Erythroblast (primary cell): ENCODE measurements at regions not wholly inside any gene's neighbourhood (a gene's known extent, or its start where the extent isn't known, plus 50 kb on each side); places are given as distances from the start of the nearest gene placed in this dataset.

Experiments used
- GATA1 ChIP-seq: IDR thresholded peaks from 2 replicates; pipeline ENCODE4 v1.6.1; 2011; ENCODE audit warnings: low read depth, mild to moderate bottlenecking, control low read depth, low read length, moderate library complexity
- POLR2A ChIP-seq: IDR thresholded peaks from 2 replicates; pipeline ENCODE4 v1.6.1; 2011; ENCODE audit warnings: mild to moderate bottlenecking, low read length

DNA sequence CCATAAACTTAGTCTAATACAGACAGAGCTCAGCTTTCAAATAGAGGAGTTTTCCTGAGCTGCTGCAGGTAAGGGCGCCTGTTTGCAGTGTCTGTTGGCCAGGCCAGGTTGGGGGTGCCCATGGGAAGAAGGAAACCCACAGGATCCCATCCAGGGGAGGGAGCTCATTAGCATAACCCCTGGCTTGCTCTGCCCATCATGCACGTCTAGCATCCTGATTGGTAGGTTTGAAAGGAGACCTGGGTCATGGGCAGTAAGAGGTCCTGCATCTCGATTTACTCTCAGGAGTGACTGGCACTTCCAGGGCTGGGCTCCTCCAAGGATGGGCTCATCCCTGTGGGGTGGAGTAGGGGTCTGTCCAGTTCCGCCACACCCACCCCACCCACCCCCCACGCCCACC lies 103.7 kb upstream of the CLDN14 start:
- no peak for TF ChIP-seq POLR2A
- TF ChIP-seq GATA1, result no peak
